ENCODE measurements at regions not wholly inside any gene's neighbourhood (a gene's known extent, or its start where the extent isn't known, plus 50 kb on each side); places are given as distances from the start of the nearest gene placed in this dataset.

DNA sequence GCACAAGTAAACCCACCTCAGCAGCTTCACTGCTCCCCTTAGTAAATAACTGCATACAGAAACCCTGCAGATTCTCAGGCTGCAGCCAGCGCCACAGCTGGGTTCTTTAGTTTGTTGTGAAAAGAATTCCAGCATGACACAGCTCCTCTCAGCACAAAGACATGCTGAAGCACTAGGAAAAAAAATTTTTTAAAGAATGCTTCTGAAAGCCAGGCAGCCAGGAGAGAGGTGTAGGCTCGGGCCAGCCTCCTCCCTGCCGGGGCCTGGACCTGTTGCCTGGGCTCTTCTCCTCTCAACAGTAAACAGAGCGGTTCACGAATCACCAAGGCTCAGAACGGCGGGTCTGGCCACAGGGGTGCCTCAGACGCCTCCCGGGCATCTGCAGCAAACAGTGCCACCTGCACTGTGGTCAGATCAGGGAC is 95.7 kb upstream of the POU3F3 start:
- no peak overlapping the region for H3K27ac ChIP-seq
- TF ChIP-seq, protein P1, sequence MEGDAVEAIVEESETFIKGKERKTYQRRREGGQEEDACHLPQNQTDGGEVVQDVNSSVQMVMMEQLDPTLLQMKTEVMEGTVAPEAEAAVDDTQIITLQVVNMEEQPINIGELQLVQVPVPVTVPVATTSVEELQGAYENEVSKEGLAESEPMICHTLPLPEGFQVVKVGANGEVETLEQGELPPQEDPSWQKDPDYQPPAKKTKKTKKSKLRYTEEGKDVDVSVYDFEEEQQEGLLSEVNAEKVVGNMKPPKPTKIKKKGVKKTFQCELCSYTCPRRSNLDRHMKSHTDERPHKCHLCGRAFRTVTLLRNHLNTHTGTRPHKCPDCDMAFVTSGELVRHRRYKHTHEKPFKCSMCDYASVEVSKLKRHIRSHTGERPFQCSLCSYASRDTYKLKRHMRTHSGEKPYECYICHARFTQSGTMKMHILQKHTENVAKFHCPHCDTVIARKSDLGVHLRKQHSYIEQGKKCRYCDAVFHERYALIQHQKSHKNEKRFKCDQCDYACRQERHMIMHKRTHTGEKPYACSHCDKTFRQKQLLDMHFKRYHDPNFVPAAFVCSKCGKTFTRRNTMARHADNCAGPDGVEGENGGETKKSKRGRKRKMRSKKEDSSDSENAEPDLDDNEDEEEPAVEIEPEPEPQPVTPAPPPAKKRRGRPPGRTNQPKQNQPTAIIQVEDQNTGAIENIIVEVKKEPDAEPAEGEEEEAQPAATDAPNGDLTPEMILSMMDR (conservative IDR thresholded peaks at IDR 0.05), result no peak

DNA sequence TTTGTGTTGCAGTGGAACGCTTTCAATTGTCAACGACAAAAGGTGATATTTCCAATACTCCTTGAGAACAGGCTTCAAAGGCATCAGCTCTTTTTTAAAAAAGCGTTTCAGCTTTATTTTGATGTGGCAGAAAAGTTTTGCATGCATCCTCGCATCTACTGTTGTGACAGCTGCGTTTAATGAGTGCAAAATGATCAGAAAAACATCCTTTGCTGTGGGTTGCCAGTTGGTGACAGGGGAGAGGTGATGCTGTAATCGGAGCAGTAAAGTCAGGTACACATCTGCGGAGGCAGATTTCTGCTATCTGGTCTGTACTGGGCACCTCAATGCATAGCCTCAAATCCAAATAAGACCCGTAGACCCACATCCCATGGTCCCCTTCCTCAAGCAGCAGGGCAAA is 91.9 kb upstream of the POU3F3 start:
- TF ChIP-seq, protein P1 (conservative IDR thresholded peaks at IDR 0.05), result no peak
- no peak overlapping the region for H3K27ac ChIP-seq

DNA sequence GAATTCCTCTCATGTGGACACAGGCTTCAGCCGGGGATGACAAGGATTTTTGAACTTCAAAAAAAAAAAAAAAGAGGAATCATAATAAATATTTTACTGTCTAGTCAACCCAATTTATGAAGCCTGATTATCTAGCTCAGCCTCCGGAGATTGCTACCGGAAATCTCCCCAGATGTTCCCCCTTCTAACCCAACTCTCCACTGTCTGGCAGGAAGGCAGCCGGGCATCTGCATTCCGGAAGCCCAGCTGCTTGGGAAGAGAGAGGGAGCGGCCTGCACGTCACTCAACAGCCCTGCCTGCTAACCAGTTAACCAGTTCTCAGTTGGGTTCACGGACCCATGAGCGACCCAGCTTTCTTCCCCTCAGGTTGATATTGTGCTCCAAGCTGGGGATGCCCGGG is 87.2 kb upstream of the POU3F3 start:
- TF ChIP-seq, protein P1 (conservative IDR thresholded peaks at IDR 0.05), result no peak
- H3K27ac ChIP-seq, result no peak overlapping the region

DNA sequence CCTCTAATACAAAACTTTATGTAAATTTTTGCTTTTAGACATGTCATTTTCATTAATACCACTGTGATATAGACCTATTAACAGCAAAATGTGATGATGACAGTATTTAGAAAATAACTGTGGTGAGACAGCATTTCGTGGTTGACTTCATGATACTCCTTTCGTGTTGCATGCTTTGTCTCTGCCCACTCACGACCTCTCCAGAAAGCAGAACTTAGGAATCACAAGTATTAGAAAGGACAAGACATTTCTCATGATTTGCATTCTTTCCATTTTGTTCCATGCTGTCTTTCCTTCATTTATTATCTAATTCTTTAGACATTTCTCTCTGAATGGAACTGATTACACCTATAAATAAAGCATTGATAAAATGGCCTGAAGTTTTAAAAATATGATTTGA is 85.2 kb upstream of the POU3F3 start:
- TF ChIP-seq, protein P1 (conservative IDR thresholded peaks at IDR 0.05), result no peak
- no peak overlapping the region for H3K27ac ChIP-seq

DNA sequence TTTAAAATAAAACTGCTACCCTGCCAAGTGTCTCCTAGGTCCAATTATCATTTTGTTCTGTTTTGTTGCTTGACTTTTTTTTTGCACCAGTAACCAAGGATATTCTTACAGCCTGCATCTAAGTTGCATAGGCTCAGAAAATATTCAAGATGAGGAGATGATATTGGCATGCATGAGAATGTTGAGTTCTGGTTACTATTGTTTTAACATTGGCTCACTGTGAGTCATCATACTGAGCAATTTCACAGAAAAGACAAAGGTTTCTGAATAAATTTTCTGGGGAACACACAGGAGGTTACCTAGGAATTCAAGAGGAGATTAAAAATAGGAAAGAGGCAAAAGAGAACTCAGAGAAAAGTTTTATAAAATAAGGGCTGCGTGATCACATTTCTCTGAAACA is 84.8 kb upstream of the POU3F3 start:
- no peak overlapping the region for H3K27ac ChIP-seq
- TF ChIP-seq, protein P1 (conservative IDR thresholded peaks at IDR 0.05), result no peak

DNA sequence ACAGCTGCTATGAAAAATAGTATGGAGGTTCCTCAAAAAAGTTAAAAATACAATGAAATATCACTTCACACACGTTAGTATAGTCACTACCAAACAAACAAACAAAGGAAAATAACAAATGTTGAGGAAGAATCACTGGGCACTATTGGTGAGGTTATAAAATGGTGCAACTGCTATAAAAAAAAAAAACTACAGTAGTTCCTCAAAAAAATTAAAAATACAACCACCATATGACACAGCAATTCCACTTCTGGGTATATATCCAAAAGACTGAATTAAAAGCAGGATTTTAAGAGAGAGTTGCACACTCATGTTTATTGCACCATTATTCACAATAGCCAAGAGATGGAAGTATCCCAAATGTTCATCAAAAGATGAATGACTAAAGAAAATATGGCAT is 80.9 kb upstream of the POU3F3 start:
- no peak overlapping the region for H3K27ac ChIP-seq
- TF ChIP-seq, protein P1 (conservative IDR thresholded peaks at IDR 0.05), result no peak

DNA sequence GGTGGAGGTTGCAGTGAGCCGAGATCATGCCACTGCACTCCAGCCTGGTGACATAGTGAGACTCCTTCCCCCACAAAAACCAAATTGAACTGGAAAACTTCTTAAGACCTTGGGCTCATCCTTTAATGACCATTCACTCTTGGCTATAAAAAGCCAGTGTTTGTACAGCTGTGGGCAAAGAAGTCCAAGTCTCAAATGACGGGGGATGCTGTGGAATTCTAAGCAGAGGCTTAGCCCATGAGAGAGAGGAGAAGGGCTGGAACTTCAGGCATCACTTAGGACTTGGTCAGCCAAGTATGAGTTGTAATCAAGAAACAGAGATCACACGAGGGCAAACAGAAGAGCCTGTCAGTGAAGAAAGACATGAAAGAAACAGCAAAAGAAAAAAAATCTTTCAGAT is 79.3 kb upstream of the POU3F3 start:
- TF ChIP-seq, protein P1 (conservative IDR thresholded peaks at IDR 0.05), result no peak
- H3K27ac ChIP-seq, result no peak overlapping the region

DNA sequence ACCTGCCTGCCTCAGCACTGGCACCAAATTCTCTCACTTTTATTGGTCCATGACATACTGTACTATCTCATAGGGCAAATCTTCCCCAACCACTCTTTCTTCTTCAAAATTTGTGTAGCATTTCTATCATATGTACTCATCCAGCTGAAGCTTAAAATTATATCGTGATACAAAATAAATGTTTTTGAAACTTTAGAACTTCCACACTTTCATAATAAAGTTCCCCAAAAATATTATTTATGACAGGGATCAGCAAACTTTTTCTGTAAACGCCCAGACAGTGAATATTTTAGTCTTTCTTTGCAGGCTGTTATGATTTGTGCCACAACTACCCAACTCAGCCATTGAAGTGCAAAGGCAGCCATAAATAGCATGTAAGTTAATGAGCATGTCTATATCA is 76.2 kb upstream of the POU3F3 start:
- H3K27ac ChIP-seq, result no peak overlapping the region
- TF ChIP-seq, protein P1 (conservative IDR thresholded peaks at IDR 0.05), result no peak
